ENCODE measurements at regions not wholly inside any gene's neighbourhood (a gene's known extent, or its start where the extent isn't known, plus 50 kb on each side); places are given as distances from the start of the nearest gene placed in this dataset.

DNA sequence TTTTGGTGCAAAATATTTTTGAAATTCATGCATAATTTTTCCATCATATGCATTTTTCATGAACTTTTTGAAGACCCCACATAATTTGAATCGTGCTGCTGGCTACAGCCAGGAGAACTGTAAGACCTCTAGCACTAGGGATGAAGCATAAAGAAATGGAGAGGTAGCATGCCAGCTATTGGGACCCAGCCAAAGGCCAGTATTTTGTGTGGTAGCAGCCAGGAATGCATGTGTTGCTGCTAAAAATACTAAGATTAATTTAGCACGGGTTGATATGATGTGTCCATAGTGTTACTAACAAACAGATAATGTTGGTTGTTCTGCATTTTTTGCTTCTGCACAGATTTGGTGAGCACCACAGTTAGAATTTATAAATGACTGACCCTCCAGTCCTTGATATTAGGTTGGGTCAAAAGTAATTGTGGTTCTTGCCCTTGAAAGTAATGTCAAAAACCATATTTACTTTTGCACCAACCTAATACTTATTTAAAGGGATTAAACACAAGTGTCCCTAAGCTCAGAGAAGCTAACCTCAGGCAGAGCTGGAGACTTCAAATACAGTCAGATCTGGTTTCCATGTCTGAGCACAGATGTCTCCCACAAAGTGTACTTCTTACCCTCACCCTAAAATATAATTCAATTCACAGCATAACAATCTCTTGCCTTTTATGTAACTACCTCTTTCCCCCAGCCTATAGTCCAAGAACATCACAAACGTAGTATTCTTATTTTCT, 54.1 kb upstream of the NPSR1 start:
- no peak for TF ChIP-seq CTCF (IDR thresholded peaks at IDR 0.05)
- intact Hi-C loops (cut with DNase I), result no loop called here

More for the DNA sequence above, 54.1 kb upstream of the NPSR1 start:
- H3K9me3 ChIP-seq, result no peaks in the 10 kb centered on the region
- no peaks in the 10 kb centered on the region for H3K4me1 ChIP-seq
- H3K4me3 ChIP-seq, result no peak overlapping the region
- no peaks in the 10 kb centered on the region for H3K36me3 ChIP-seq
- DNase-seq (ENCODE audit: low spot score in 2 of 2), result no peak
- no peaks in the 10 kb centered on the region for H3K27me3 ChIP-seq
- no peak overlapping the region for H3K27ac ChIP-seq

Measured in ascending aorta (tissue), 2 donors.